ENCODE measurements at regions not wholly inside any gene's neighbourhood (a gene's known extent, or its start where the extent isn't known, plus 50 kb on each side); places are given as distances from the start of the nearest gene placed in this dataset.

GRCh38 chr4:125045311-125045710, 269.4 kb upstream of the FAT4 start:
- TF ChIP-seq CTCF (IDR thresholded peaks at IDR 0.05; ENCODE audit: extremely low read depth in 1 of 2, insufficient read depth in 1 of 2, low read depth in 1 of 2, low read length in 2 of 2) (no peak), POLR2A (IDR thresholded peaks at IDR 0.05; ENCODE audit: low read depth, low read length) (no peak)
